Neuron (in vitro differentiated cells): ENCODE measurements at regions not wholly inside any gene's neighbourhood (a gene's known extent, or its start where the extent isn't known, plus 50 kb on each side); places are given as distances from the start of the nearest gene placed in this dataset.
"Not testable (repeated sequence)": the region's sequence is repeated elsewhere in the genome, so short reads cannot be mapped to it uniquely, and the experiment has no call there.

Source experiments
- H2AFZ ChIP-seq: one replicate; pipeline ENCODE4 v1.6.1; 2013; ENCODE audit warnings: low read depth, mild to moderate bottlenecking, inconsistent platforms, low read length, moderate library complexity
- H3K27me3 ChIP-seq: one replicate; pipeline ENCODE4 v1.6.1; 2013; ENCODE audit warnings: low read length; ENCODE audit not compliant: insufficient read depth
- H3K36me3 ChIP-seq: one replicate; pipeline ENCODE4 v1.6.1; 2013; ENCODE audit warnings: low read length; ENCODE audit not compliant: insufficient read depth
- H3K4me1 ChIP-seq: one replicate; pipeline ENCODE4 v1.6.1; 2013; ENCODE audit warnings: low read length; ENCODE audit not compliant: insufficient read depth
- H3K4me3 ChIP-seq: 2 replicates; pipeline ENCODE4 v1.5.1; 2013; ENCODE audit warnings: mild to moderate bottlenecking, low read length, moderate library complexity
- H3K9me3 ChIP-seq: one replicate; pipeline ENCODE4 v1.6.1; 2013; ENCODE audit warnings: low read length

GRCh38 chr5:174528821-174529544 lies 195.4 kb upstream of the MSX2 start:
- Histone ChIP-seq H3K4me3 (no peak overlapping the region), H3K27me3 (peaks cover 4% of the 10 kb centered on the region), H3K9me3 (no peaks in the 10 kb centered on the region), H3K36me3 (no peaks in the 10 kb centered on the region), H2AFZ (no peak overlapping the region), H3K4me1 (no peaks in the 10 kb centered on the region)

- Histone ChIP-seq H2AFZ (no peak overlapping the region), H3K36me3 (no peaks in the 10 kb centered on the region), H3K9me3 (no peaks in the 10 kb centered on the region), H3K4me1 (no peaks in the 10 kb centered on the region), H3K27me3 (peaks cover 4% of the 10 kb centered on the region), H3K4me3 (no peak overlapping the region)
These were observed 194.3 kb upstream of the MSX2 start for GRCh38 chr5:174529925-174530681.

- Histone ChIP-seq H3K4me3 (no peak overlapping the region), H2AFZ (no peak overlapping the region), H3K36me3 (no peaks in the 10 kb centered on the region), H3K9me3 (no peaks in the 10 kb centered on the region), H3K4me1 (no peaks in the 10 kb centered on the region), H3K27me3 (peaks cover 4% of the 10 kb centered on the region)
These were observed 192.6 kb upstream of the MSX2 start for GRCh38 chr5:174531782-174532191.

- Histone ChIP-seq H3K27me3 (peaks cover 4% of the 10 kb centered on the region), H3K9me3 (no peaks in the 10 kb centered on the region), H3K4me3 (no peak overlapping the region), H3K36me3 (no peaks in the 10 kb centered on the region), H3K4me1 (no peaks in the 10 kb centered on the region), H2AFZ (no peak overlapping the region)
These were observed 191.6 kb upstream of the MSX2 start for GRCh38 chr5:174532455-174533453.

GRCh38 chr5:174533751-174534241 lies 190.6 kb upstream of the MSX2 start:
- Histone ChIP-seq H3K9me3 (no peaks in the 10 kb centered on the region), H2AFZ (no peak overlapping the region), H3K4me1 (no peaks in the 10 kb centered on the region), H3K4me3 (no peak overlapping the region), H3K36me3 (no peaks in the 10 kb centered on the region), H3K27me3 (peaks cover 4% of the 10 kb centered on the region)

- Histone ChIP-seq H3K27me3 (peaks cover 4% of the 10 kb centered on the region), H3K9me3 (no peaks in the 10 kb centered on the region), H3K4me3 (no peak overlapping the region), H2AFZ (no peak overlapping the region), H3K4me1 (no peaks in the 10 kb centered on the region), H3K36me3 (no peaks in the 10 kb centered on the region)
These were observed 188.7 kb upstream of the MSX2 start for GRCh38 chr5:174535669-174536068.

- not testable (repeated sequence) for H2AFZ ChIP-seq
These were observed 184.6 kb upstream of the MSX2 start for GRCh38 chr5:174539823-174540222.

GRCh38 chr5:174542037-174542436 lies 182.3 kb upstream of the MSX2 start:
- Histone ChIP-seq H3K4me1 (no peaks in the 10 kb centered on the region), H3K27me3 (no peaks in the 10 kb centered on the region), H3K4me3 (no peak overlapping the region), H3K36me3 (no peaks in the 10 kb centered on the region), H2AFZ (no peak overlapping the region), H3K9me3 (no peaks in the 10 kb centered on the region)

More at GRCh38 chr5:174539823-174540222, 184.6 kb upstream of the MSX2 start:
- not testable (repeated sequence) for H3K36me3 ChIP-seq, H3K9me3 ChIP-seq, H3K4me3 ChIP-seq, H3K4me1 ChIP-seq, H3K27me3 ChIP-seq

GRCh38 chr5:174542471-174542870 lies 181.9 kb upstream of the MSX2 start:
- no peak overlapping the region for H3K4me3 ChIP-seq
- H2AFZ ChIP-seq: no peak overlapping the region
- no peaks in the 10 kb centered on the region for H3K4me1 ChIP-seq
- H3K36me3 ChIP-seq: no peaks in the 10 kb centered on the region
- no peaks in the 10 kb centered on the region for H3K9me3 ChIP-seq
- H3K27me3 ChIP-seq: no peaks in the 10 kb centered on the region

GRCh38 chr5:174545926-174546325 lies 178.5 kb upstream of the MSX2 start:
- H2AFZ ChIP-seq: no peak overlapping the region

GRCh38 chr5:174547814-174548213 lies 176.6 kb upstream of the MSX2 start:
- no peak overlapping the region for H2AFZ ChIP-seq
- H3K27me3 ChIP-seq: no peaks in the 10 kb centered on the region
- no peak overlapping the region for H3K4me3 ChIP-seq
- no peaks in the 10 kb centered on the region for H3K9me3 ChIP-seq
- H3K36me3 ChIP-seq: no peaks in the 10 kb centered on the region
- no peaks in the 10 kb centered on the region for H3K4me1 ChIP-seq

More at GRCh38 chr5:174545926-174546325, 178.5 kb upstream of the MSX2 start:
- no peaks in the 10 kb centered on the region for H3K9me3 ChIP-seq
- no peak overlapping the region for H3K4me3 ChIP-seq
- no peaks in the 10 kb centered on the region for H3K27me3 ChIP-seq
- no peaks in the 10 kb centered on the region for H3K36me3 ChIP-seq
- no peaks in the 10 kb centered on the region for H3K4me1 ChIP-seq

GRCh38 chr5:174549254-174549653 lies 175.1 kb upstream of the MSX2 start:
- Histone ChIP-seq H3K36me3 (no peaks in the 10 kb centered on the region), H3K9me3 (no peaks in the 10 kb centered on the region), H3K4me3 (no peak overlapping the region), H3K27me3 (no peaks in the 10 kb centered on the region), H2AFZ (no peak overlapping the region), H3K4me1 (no peaks in the 10 kb centered on the region)
